PC-9 (cell line): ENCODE measurements at regions not wholly inside any gene's neighbourhood (a gene's known extent, or its start where the extent isn't known, plus 50 kb on each side); places are given as distances from the start of the nearest gene placed in this dataset.

ENCODE experiments used
- EZH2 ChIP-seq: fragments of 200-600 bp; sonication (generic); IDR thresholded peaks from 2 replicates; pipeline ENCODE4 v1.8.0; 2017; ENCODE audit warnings: antibody characterized with exemption, low read depth
- TF ChIP-seq, protein P1 (sequence below): fragments of 200-600 bp; sonication (generic); conservative IDR thresholded peaks from 2 replicates; pipeline ENCODE4 v1.6.1; 2017; ENCODE audit warnings: mixed run types, antibody characterized with exemption, mild to moderate bottlenecking, moderate library complexity

DNA sequence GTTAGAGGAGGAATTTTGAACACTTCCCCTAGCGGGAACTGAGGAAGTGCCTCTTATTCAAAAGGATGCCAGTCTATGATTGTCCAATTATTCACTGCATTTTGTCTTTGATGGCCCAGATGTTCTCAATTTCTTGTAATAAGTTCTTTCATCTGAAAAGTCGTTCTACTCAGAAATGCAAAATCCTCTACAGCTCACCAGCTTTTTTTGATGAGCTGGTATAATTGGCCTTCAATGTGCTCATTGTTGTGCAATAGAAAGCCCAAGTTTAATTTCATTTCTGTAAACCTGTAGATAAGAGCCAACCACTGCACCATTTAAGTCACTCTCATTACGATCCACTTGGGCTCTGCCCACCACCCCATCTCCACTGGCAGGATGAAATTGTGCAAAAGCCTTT is 978.7 kb upstream of the AUTS2 start:
- no peak for TF ChIP-seq EZH2
- TF ChIP-seq, protein P1, sequence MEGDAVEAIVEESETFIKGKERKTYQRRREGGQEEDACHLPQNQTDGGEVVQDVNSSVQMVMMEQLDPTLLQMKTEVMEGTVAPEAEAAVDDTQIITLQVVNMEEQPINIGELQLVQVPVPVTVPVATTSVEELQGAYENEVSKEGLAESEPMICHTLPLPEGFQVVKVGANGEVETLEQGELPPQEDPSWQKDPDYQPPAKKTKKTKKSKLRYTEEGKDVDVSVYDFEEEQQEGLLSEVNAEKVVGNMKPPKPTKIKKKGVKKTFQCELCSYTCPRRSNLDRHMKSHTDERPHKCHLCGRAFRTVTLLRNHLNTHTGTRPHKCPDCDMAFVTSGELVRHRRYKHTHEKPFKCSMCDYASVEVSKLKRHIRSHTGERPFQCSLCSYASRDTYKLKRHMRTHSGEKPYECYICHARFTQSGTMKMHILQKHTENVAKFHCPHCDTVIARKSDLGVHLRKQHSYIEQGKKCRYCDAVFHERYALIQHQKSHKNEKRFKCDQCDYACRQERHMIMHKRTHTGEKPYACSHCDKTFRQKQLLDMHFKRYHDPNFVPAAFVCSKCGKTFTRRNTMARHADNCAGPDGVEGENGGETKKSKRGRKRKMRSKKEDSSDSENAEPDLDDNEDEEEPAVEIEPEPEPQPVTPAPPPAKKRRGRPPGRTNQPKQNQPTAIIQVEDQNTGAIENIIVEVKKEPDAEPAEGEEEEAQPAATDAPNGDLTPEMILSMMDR: no peak
